22Rv1 (cell line): ENCODE measurements at regions not wholly inside any gene's neighbourhood (a gene's known extent, or its start where the extent isn't known, plus 50 kb on each side); places are given as distances from the start of the nearest gene placed in this dataset.

ENCODE experiments used
- CTCF ChIP-seq: fragments of 450-650 bp; IDR thresholded peaks from 2 replicates; pipeline ENCODE4 v1.5.1; 2017; ENCODE audit warnings: mild to moderate bottlenecking
- ZFX ChIP-seq: fragments of 450-650 bp; IDR thresholded peaks from 2 replicates; pipeline ENCODE4 v1.6.1; 2017; ENCODE audit warnings: antibody characterized with exemption, borderline replicate concordance

GRCh38 chr10:124308811-124309210 lies 109.9 kb downstream of the OAT start:
- no peak for TF ChIP-seq CTCF
- no peak for TF ChIP-seq ZFX
